Esophagus muscularis mucosa (tissue), 4 donors: ENCODE measurements at regions not wholly inside any gene's neighbourhood (a gene's known extent, or its start where the extent isn't known, plus 50 kb on each side); places are given as distances from the start of the nearest gene placed in this dataset.

Experiments
- CTCF ChIP-seq, 3 experiments: fragments of 200-600 bp in 2 of 3; fragments of 450-650 bp in 1 of 3; sonication (generic) in 2 of 3; IDR thresholded peaks; one replicate each; pipeline ENCODE4 v1.5.1; 2017 to 2019; ENCODE audit warnings: antibody characterized with exemption in 3 of 3, mild to moderate bottlenecking in 2 of 3, moderate library complexity in 1 of 3
- EP300 ChIP-seq: sonication (generic); formaldehyde crosslinking; IDR thresholded peaks from one replicate; pipeline ENCODE4 v1.6.1; 2017; ENCODE audit warnings: antibody characterized with exemption
- POLR2A ChIP-seq: fragments of 450-650 bp; IDR thresholded peaks from one replicate; pipeline ENCODE4 v1.6.1; 2017; ENCODE audit warnings: antibody characterized with exemption, moderate library complexity, mild to moderate bottlenecking, low read depth

GRCh38 chr10:32147730-32148129 lies 91.5 kb upstream of the KIF5B start:
- TF ChIP-seq CTCF (IDR thresholded peaks at IDR 0.05) (no peak), EP300 (no peak), POLR2A (no peak)
